HEK293 (cell line): ENCODE measurements at regions not wholly inside any gene's neighbourhood (a gene's known extent, or its start where the extent isn't known, plus 50 kb on each side); places are given as distances from the start of the nearest gene placed in this dataset.

Source experiments
- CTCF ChIP-seq: fragments of 450-650 bp; formaldehyde crosslinking; IDR thresholded peaks from 2 replicates; pipeline ENCODE4 v1.5.1; 2016; ENCODE audit warnings: missing biosample characterization, missing genetic modification characterization
- ZNF140 ChIP-seq: fragments of 450-650 bp; formaldehyde crosslinking; IDR thresholded peaks from 2 replicates; pipeline ENCODE4 v1.5.1; 2016; ENCODE audit warnings: missing biosample characterization, missing genetic modification characterization
- ZNF350 ChIP-seq: fragments of 450-650 bp; formaldehyde crosslinking; IDR thresholded peaks from 2 replicates; pipeline ENCODE4 v1.5.0; 2017; ENCODE audit warnings: missing biosample characterization, mild to moderate bottlenecking, missing genetic modification characterization
- ZNF488 ChIP-seq: fragments of 450-650 bp; formaldehyde crosslinking; IDR thresholded peaks from 2 replicates; pipeline ENCODE4 v1.5.1; 2016; ENCODE audit warnings: missing biosample characterization, missing genetic modification characterization
- ZNF521 ChIP-seq: fragments of 450-650 bp; formaldehyde crosslinking; IDR thresholded peaks from 2 replicates; pipeline ENCODE4 v1.5.1; 2017; ENCODE audit warnings: missing biosample characterization, mild to moderate bottlenecking, missing genetic modification characterization
- ZNF664 ChIP-seq: fragments of 450-650 bp; formaldehyde crosslinking; IDR thresholded peaks from 2 replicates; pipeline ENCODE4 v1.5.1; 2016; ENCODE audit warnings: missing biosample characterization, missing genetic modification characterization
- ZSCAN4 ChIP-seq: fragments of 450-650 bp; formaldehyde crosslinking; IDR thresholded peaks from 2 replicates; pipeline ENCODE4 v1.5.1; 2017; ENCODE audit warnings: missing biosample characterization, missing genetic modification characterization

- no peak for TF ChIP-seq CTCF (tag by site-specific recombination)
- TF ChIP-seq ZNF140 (tag by site-specific recombination): no peak
- no peak for TF ChIP-seq ZNF664 (tag by site-specific recombination)
- no peak for TF ChIP-seq ZSCAN4 (tag by site-specific recombination)
- no peak for TF ChIP-seq ZNF350 (tag by site-specific recombination)
- no peak for TF ChIP-seq ZNF521 (tag by site-specific recombination)
- TF ChIP-seq ZNF488: no peak
Measured at GRCh38 chr3:106617276-106617675, 748.5 kb upstream of the CBLB start.
